Mammary epithelial cell (primary cell): ENCODE measurements at regions not wholly inside any gene's neighbourhood (a gene's known extent, or its start where the extent isn't known, plus 50 kb on each side); places are given as distances from the start of the nearest gene placed in this dataset.

ENCODE experiments used
- EZH2 ChIP-seq: IDR thresholded peaks from 2 replicates; pipeline ENCODE4 v1.6.1; 2012; ENCODE audit warnings: low read length, inconsistent platforms, borderline replicate concordance
- TF ChIP-seq, protein P1 (sequence below), 2 donors: IDR thresholded peaks in 1 of 2; conservative IDR thresholded peaks in 1 of 2; 2 replicates each; pipeline ENCODE4 v1.5.1; 2011 to 2012; ENCODE audit warnings: inconsistent platforms in 2 of 2, low read length in 2 of 2, mild to moderate bottlenecking in 2 of 2, control low read depth in 1 of 2, low read depth in 1 of 2; ENCODE audit not compliant: insufficient read depth in 1 of 2; ENCODE audit errors: extremely low read depth in 1 of 2

DNA sequence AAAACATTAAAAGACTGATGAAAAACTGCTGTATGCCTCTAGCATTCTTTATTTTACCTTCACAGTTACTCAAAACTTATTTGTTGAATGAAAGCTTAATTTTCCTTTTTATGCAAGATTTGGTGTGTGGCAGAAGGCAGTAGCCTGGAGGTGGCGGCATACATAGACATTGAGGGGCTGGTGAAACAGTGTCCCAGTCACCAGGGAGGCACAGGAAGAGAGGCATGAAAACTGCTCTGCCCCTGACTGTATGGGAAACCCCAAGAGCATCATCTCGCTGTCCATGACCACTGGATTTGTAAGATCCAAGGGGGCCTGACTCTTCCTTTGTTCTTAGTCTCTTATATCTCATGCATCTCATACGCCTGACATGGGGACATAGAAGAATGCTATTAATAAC is 493.7 kb upstream of the GOLIM4 start:
- TF ChIP-seq, protein P1, sequence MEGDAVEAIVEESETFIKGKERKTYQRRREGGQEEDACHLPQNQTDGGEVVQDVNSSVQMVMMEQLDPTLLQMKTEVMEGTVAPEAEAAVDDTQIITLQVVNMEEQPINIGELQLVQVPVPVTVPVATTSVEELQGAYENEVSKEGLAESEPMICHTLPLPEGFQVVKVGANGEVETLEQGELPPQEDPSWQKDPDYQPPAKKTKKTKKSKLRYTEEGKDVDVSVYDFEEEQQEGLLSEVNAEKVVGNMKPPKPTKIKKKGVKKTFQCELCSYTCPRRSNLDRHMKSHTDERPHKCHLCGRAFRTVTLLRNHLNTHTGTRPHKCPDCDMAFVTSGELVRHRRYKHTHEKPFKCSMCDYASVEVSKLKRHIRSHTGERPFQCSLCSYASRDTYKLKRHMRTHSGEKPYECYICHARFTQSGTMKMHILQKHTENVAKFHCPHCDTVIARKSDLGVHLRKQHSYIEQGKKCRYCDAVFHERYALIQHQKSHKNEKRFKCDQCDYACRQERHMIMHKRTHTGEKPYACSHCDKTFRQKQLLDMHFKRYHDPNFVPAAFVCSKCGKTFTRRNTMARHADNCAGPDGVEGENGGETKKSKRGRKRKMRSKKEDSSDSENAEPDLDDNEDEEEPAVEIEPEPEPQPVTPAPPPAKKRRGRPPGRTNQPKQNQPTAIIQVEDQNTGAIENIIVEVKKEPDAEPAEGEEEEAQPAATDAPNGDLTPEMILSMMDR (conservative IDR thresholded peaks at IDR 0.05 in 1 of 2, IDR thresholded peaks at IDR 0.05 in 1 of 2; ENCODE audit: extremely low read depth in 1 of 2, insufficient read depth in 1 of 2, low read depth in 1 of 2, low read length in 2 of 2), result no peak
- TF ChIP-seq EZH2, result no peak
